ENCODE measurements at regions not wholly inside any gene's neighbourhood (a gene's known extent, or its start where the extent isn't known, plus 50 kb on each side); places are given as distances from the start of the nearest gene placed in this dataset.

- peak; percentile 66; the same call in 1 of the 2 replicates for TF ChIP-seq RFXAP (CRISPR knock-in tag; IDR thresholded peaks at IDR 0.05; ENCODE audit: borderline replicate concordance)
- TF ChIP-seq ZNF713 (CRISPR knock-in tag; IDR thresholded peaks at IDR 0.05): peak; percentile 69
- TF ChIP-seq REPIN1 (CRISPR knock-in tag; IDR thresholded peaks at IDR 0.05; ENCODE audit: borderline replicate concordance, low read depth): peak; percentile 79
- TF ChIP-seq ZFP36L1 (CRISPR knock-in tag; IDR thresholded peaks at IDR 0.05): no peak; the same call in 1 of the 2 replicates
- TF ChIP-seq HHEX (CRISPR knock-in tag; IDR thresholded peaks at IDR 0.05): peak; percentile 1; the same call in 1 of the 2 replicates
- no peak for TF ChIP-seq SYNCRIP (IDR thresholded peaks at IDR 0.05; ENCODE audit: insufficient read depth, low read depth, low read length)
- TF ChIP-seq ZNF776 (CRISPR knock-in tag; IDR thresholded peaks at IDR 0.05): no peak
- TF ChIP-seq SCMH1 (CRISPR knock-in tag; IDR thresholded peaks at IDR 0.05; ENCODE audit: borderline replicate concordance): no peak
- no peak for TF ChIP-seq ZNF562 (CRISPR knock-in tag; IDR thresholded peaks at IDR 0.05; ENCODE audit: borderline replicate concordance)
- 0 out of 2 replicates have a peak, but pooled peaks have one; percentile 8 for TF ChIP-seq PBX2 (CRISPR knock-in tag; IDR thresholded peaks at IDR 0.05)
- no peak for TF ChIP-seq CAMTA2 (CRISPR knock-in tag; IDR thresholded peaks at IDR 0.05; ENCODE audit: borderline replicate concordance)
- TF ChIP-seq ZNF572 (CRISPR knock-in tag; IDR thresholded peaks at IDR 0.05): 0 out of 2 replicates have a peak, but pooled peaks have one; percentile 88
- 0 out of 2 replicates have a peak, but pooled peaks have one; percentile 72 for TF ChIP-seq ZFP41 (CRISPR knock-in tag; IDR thresholded peaks at IDR 0.05; ENCODE audit: borderline replicate concordance)
- TF ChIP-seq PPARG (CRISPR knock-in tag; conservative IDR thresholded peaks at IDR 0.05): peak; percentile 10; the same call in 1 of the 2 replicates
- TF ChIP-seq, protein P1, sequence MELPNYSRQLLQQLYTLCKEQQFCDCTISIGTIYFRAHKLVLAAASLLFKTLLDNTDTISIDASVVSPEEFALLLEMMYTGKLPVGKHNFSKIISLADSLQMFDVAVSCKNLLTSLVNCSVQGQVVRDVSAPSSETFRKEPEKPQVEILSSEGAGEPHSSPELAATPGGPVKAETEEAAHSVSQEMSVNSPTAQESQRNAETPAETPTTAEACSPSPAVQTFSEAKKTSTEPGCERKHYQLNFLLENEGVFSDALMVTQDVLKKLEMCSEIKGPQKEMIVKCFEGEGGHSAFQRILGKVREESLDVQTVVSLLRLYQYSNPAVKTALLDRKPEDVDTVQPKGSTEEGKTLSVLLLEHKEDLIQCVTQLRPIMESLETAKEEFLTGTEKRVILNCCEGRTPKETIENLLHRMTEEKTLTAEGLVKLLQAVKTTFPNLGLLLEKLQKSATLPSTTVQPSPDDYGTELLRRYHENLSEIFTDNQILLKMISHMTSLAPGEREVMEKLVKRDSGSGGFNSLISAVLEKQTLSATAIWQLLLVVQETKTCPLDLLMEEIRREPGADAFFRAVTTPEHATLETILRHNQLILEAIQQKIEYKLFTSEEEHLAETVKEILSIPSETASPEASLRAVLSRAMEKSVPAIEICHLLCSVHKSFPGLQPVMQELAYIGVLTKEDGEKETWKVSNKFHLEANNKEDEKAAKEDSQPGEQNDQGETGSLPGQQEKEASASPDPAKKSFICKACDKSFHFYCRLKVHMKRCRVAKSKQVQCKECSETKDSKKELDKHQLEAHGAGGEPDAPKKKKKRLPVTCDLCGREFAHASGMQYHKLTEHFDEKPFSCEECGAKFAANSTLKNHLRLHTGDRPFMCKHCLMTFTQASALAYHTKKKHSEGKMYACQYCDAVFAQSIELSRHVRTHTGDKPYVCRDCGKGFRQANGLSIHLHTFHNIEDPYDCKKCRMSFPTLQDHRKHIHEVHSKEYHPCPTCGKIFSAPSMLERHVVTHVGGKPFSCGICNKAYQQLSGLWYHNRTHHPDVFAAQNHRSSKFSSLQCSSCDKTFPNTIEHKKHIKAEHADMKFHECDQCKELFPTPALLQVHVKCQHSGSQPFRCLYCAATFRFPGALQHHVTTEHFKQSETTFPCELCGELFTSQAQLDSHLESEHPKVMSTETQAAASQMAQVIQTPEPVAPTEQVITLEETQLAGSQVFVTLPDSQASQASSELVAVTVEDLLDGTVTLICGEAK (IDR thresholded peaks at IDR 0.05): no peak
- TF ChIP-seq, protein P1 (CRISPR knock-in tag; IDR thresholded peaks at IDR 0.05): peak; percentile 61
- TF ChIP-seq ZNF546 (CRISPR knock-in tag; conservative IDR thresholded peaks at IDR 0.05): 0 out of 2 replicates have a peak, but pooled peaks have one; percentile 54
- TF ChIP-seq GTF2F1 (IDR thresholded peaks at IDR 0.05; ENCODE audit: low read length): no peak
- TF ChIP-seq CBX5 (CRISPR knock-in tag; IDR thresholded peaks at IDR 0.05; ENCODE audit: borderline replicate concordance): no peak; the same call in none of the 2 replicates
These were observed 235.0 kb downstream of the TTLL2 start (continued) for GRCh38 chr6:167559675-167560479.
